HG03095 (cell line): ENCODE measurements at regions not wholly inside any gene's neighbourhood (a gene's known extent, or its start where the extent isn't known, plus 50 kb on each side); places are given as distances from the start of the nearest gene placed in this dataset.

Source experiments
- ATAC-seq: cut with Tn5 transposase; IDR thresholded peaks from one replicate; pipeline ENCODE4 v1.9.1; 2021; ENCODE audit warnings: moderate library complexity; ENCODE audit not compliant: unreplicated experiment

DNA sequence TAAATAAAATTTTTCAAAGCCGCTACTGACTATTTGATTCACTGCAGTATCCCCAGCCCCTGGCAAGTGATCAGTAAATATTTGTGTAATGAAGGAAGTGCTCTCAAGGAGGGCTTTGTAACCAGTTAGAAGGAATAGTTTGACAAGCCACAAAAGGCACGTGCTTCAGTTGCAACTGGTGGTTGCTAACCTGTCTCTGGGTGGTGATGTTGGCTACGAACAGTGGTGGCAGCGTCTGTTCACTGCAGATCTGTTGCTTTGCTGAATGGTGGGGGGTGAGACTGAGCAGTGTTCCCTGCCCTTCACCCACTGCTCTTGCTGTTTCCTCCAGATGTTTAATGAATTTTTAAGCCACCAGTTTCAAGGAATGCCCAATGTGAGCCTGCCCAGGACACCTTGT, 73.9 kb upstream of the SIX2 start:
- ATAC-seq, result no peak

DNA sequence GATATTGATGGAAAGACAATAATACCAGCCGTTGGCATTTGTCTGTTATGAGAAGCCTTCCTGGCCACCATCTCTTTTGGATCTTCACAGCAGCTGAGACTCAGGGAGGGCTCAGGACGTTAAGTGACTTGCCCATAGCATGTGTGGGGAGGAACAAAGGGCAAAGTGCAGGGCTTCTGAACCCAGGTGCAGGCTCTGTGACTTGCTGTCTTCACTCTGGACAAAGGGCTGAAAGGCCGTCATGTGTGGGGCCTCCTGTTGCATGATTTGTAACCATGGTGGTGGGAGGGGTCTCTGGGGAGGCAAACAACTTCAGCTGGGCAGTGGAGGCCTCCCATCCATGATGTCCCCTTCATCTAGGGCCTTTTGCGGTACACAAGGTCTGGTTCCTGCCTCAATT, 65.5 kb upstream of the SIX2 start:
- ATAC-seq, result no peak

DNA sequence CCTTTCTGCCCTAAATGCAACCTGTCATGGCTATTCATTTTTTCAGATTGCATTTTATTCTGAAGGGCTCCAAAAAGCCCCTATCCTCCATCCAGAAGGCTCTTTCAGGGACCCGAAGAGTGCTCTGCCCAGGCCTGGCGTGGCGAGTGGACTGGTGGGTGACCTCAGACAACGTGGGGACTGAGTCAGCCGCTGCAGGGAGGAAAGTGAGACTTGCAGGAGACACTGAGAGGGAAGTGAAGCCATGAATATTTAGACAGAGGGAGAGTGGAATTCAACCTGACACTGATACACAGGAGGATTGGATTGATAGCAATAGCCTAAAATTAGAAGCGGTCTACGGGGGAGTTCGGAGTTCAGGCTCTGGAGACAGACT, 63.6 kb upstream of the SIX2 start:
- ATAC-seq, result no peak

DNA sequence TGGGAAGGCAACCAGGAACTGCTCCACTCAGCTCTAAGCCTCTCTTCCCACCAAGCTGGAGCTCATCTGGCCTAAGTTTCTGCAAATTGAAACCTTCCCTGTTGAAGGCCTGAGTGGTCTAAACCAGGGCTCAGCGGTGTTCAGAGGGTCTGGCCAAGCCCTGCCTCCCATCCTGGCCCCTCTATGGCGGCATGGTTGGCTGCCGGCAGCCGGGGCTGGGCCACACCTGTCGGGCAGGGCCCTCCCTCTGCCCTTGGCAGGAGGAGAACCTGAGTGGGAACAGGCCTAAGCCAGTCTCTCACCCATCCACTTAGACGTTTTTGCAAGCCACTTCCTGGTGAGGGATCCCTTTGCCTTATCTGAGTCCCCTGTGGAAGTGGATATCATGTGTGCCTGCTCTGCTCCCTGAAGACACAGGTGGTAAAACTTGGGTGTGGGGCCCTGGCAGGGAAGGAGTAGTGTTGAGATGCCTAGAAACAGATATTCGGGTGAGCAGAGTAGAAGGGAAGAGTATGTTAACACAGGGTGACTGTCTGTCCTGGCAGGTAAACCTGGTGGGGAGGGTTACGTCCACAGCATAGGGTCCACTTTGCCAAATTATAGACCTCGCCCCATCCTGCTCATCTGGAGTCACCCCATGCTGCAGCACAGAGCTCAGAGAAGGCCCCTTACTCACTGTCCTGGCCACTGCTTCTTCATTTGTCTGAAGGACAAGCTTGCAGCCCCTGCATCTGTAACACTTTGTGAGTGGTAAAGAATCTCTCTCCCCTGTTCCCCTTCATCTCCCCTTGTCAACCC, 63.0 kb upstream of the SIX2 start:
- no peak for ATAC-seq

DNA sequence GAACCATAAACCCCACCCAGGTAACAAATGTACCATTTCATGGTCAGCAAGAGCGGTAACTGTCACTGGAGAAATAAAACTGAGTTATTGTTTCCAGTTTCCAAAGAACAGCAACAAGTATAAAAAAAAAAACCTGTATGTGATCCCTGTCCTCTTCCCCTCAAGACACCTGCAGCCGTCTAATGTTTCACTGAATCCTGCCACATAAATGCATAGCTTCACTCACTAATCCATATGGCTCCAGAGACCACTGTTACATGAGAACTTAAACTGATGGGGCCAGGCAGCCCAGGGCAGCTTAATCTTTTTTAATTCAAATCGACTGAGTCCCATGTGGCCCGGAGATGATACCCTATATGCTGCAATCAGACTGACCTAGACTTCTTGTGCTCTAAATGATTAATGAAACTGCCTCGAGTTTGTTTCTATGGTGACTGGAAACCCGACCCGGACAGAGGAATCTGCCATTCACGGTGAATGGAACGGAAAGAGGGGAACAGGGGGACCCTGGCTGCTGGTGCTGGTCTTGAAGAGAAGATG, 60.9 kb upstream of the SIX2 start:
- ATAC-seq, result no peak

DNA sequence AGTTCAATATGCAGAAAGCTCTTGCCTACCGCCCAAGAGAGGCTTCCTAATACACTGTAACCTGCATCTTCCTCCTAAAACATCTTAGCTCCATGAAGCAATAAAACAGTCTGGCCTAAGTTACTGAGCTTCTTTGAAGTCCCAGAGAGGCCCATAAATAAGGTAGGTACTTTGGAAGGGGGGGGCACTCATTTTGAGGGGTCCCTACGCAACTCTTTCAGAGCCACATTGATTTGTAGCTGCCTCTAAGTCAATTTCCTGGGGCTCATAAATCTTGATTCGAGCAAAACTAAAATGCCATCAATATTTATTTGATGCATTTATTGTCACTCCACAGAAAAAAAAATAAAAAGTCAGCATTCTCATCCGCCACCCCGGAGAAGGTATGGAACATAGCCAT, 60.4 kb upstream of the SIX2 start:
- ATAC-seq, result no peak

DNA sequence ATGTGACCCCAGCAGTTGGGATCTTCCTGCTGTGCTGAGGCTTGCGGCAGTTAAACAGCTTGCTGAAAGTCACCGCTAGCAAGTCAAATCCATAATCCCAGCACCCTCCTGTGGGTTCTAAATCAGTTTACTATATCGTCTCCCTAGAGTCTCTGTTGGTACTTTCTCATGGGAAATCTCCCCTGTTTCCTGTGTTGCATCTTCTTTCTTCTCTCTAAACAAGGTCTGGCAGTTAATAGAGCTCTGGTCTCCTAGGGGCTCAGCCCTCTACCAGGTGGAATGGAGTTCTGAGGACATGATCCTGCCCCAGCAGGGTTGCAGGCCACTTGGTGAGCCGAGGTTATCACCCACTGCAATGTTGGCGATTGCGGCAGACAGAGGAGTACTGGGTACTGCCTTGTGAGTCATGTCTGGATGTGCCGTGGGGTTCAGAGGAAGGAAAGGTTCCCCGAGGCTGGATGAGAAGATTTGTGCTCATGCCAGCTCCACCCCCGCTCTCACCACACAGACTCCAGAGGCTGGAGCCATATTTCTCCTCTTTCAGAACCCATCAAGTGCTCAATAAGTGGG, 59.4 kb upstream of the SIX2 start:
- no peak for ATAC-seq

DNA sequence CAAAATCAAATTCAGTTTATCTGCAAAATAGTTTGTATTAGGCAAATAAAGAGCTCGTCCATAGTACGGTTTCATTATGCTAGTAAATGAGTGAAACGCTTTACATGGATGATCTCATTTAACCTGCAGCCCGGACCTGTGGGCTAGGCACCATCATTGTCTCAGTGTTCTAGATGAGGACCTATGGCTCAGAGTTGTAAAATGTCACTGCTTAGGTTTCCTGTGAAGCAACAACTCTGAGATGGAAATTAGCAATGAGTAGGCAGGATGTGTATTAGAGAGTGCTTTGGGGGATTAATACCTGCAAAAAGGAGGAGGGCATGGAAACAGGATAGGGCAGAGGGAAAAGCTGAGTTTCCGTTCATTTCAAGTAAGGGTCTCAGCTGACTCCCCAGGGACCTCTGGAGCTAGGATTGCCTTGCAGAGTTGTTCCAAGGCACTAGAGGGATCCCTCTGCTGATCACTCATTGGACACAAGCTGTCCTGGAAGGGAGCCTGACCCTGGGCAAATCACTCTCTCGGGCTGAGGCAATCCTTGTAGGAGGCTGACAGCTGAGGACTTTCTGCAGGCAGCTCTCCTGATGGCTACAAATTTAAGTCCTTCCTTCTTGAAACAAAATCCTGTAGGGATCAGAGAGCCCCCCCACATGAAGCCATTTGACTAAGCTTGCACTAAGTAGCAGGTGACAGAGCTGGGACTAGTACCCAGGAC, 58.8 kb upstream of the SIX2 start:
- no peak for ATAC-seq
